ENCODE measurements at regions not wholly inside any gene's neighbourhood (a gene's known extent, or its start where the extent isn't known, plus 50 kb on each side); places are given as distances from the start of the nearest gene placed in this dataset.

- no peak for TF ChIP-seq YY1 (IDR thresholded peaks at IDR 0.05; ENCODE audit: low read depth)
- TF ChIP-seq EP300 (IDR thresholded peaks at IDR 0.05; ENCODE audit: borderline replicate concordance): no peak
- TF ChIP-seq USF1 (IDR thresholded peaks at IDR 0.05): no peak
- no peak for TF ChIP-seq ZBTB7A (IDR thresholded peaks at IDR 0.05; ENCODE audit: low read depth)
- TF ChIP-seq NFIC (IDR thresholded peaks at IDR 0.05): no peak
- TF ChIP-seq FOXM1 (IDR thresholded peaks at IDR 0.05; ENCODE audit: borderline replicate concordance, low read depth): no peak
- no peak for TF ChIP-seq CEBPB (IDR thresholded peaks at IDR 0.05)
- TF ChIP-seq MAX (IDR thresholded peaks at IDR 0.05): no peak
Measured at GRCh38 chr10:61302124-61302523, 151.1 kb downstream of the TMEM26 start.

- TF ChIP-seq ZBTB7A (IDR thresholded peaks at IDR 0.05; ENCODE audit: low read depth): no peak
Measured at GRCh38 chr10:61301575-61301974, 151.6 kb downstream of the TMEM26 start.

GRCh38 chr10:61299841-61300240 is 153.3 kb downstream of the TMEM26 start:
- TF ChIP-seq TEAD4 (IDR thresholded peaks at IDR 0.05) (no peak), RAD21 (IDR thresholded peaks at IDR 0.05; ENCODE audit: low read depth) (no peak), TAF1 (IDR thresholded peaks at IDR 0.05; ENCODE audit: low read depth) (no peak), REST (IDR thresholded peaks at IDR 0.05; ENCODE audit: low read depth) (no peak), EGR1 (IDR thresholded peaks at IDR 0.05) (no peak), EP300 (IDR thresholded peaks at IDR 0.05; ENCODE audit: borderline replicate concordance) (no peak), MAX (IDR thresholded peaks at IDR 0.05) (no peak), ZBTB7A (IDR thresholded peaks at IDR 0.05; ENCODE audit: low read depth) (no peak), FOXM1 (IDR thresholded peaks at IDR 0.05; ENCODE audit: borderline replicate concordance, low read depth) (no peak)

- TF ChIP-seq CEBPB (IDR thresholded peaks at IDR 0.05) (no peak), YY1 (IDR thresholded peaks at IDR 0.05; ENCODE audit: low read depth) (no peak), TCF12 (IDR thresholded peaks at IDR 0.05; ENCODE audit: low read depth) (no peak), CREB1 (IDR thresholded peaks at IDR 0.05; ENCODE audit: low read depth) (no peak)
Measured at GRCh38 chr10:61299156-61299555, 154.0 kb downstream of the TMEM26 start.

GRCh38 chr10:61298194-61298593 is 155.0 kb downstream of the TMEM26 start:
- TF ChIP-seq MAX (IDR thresholded peaks at IDR 0.05) (no peak), REST (IDR thresholded peaks at IDR 0.05; ENCODE audit: low read depth) (no peak), EGR1 (IDR thresholded peaks at IDR 0.05) (no peak), CREB1 (IDR thresholded peaks at IDR 0.05; ENCODE audit: low read depth) (no peak), TCF12 (IDR thresholded peaks at IDR 0.05; ENCODE audit: low read depth) (no peak), YY1 (IDR thresholded peaks at IDR 0.05; ENCODE audit: low read depth) (no peak)

GRCh38 chr10:61296161-61296560 is 157.0 kb downstream of the TMEM26 start:
- TF ChIP-seq MAX (IDR thresholded peaks at IDR 0.05) (no peak), TCF12 (IDR thresholded peaks at IDR 0.05; ENCODE audit: low read depth) (no peak), EGR1 (IDR thresholded peaks at IDR 0.05) (no peak), TEAD4 (IDR thresholded peaks at IDR 0.05) (no peak), NFIC (IDR thresholded peaks at IDR 0.05) (no peak), CREB1 (IDR thresholded peaks at IDR 0.05; ENCODE audit: low read depth) (no peak), YY1 (IDR thresholded peaks at IDR 0.05; ENCODE audit: low read depth) (no peak), ZBTB7A (IDR thresholded peaks at IDR 0.05; ENCODE audit: low read depth) (no peak), FOXM1 (IDR thresholded peaks at IDR 0.05; ENCODE audit: borderline replicate concordance, low read depth) (no peak), RAD21 (IDR thresholded peaks at IDR 0.05; ENCODE audit: low read depth) (no peak), REST (IDR thresholded peaks at IDR 0.05; ENCODE audit: low read depth) (no peak), USF1 (IDR thresholded peaks at IDR 0.05) (no peak), EP300 (IDR thresholded peaks at IDR 0.05; ENCODE audit: borderline replicate concordance) (no peak), TAF1 (IDR thresholded peaks at IDR 0.05; ENCODE audit: low read depth) (no peak), CEBPB (IDR thresholded peaks at IDR 0.05) (no peak)
